Spleen (tissue), 7 donors: ENCODE measurements at regions not wholly inside any gene's neighbourhood (a gene's known extent, or its start where the extent isn't known, plus 50 kb on each side); places are given as distances from the start of the nearest gene placed in this dataset.

Experiments used
- POLR2A ChIP-seq, 3 donors: fragments of 450-650 bp; IDR thresholded peaks; one replicate each; pipeline ENCODE4 v1.5.1; 2017; ENCODE audit warnings: antibody characterized with exemption in 3 of 3, mild to moderate bottlenecking in 1 of 3
- TF ChIP-seq, protein P1 (sequence below), 11 experiments: fragments of 200-600 bp in 7 of 11; fragments of 450-650 bp in 4 of 11; sonication (generic) in 4 of 11; IDR thresholded peaks in 8 of 11; conservative IDR thresholded peaks in 3 of 11; 1 replicate in 7 of 11; 2 replicates in 4 of 11; pipeline versions ENCODE4 v1.4.0 to v1.8.0; 2016 to 2021; ENCODE audit warnings: antibody characterized with exemption in 11 of 11, inconsistent platforms in 4 of 11, mild to moderate bottlenecking in 1 of 11
- donor health status: DM: no; HTN: no; CAD: no; lungs with moderate emphysema.
- donor health status: DM: no; HTN: no; CAD: no.
- donor health status: DM: no; HTN: no; CAD: no.

- no peak for TF ChIP-seq POLR2A (IDR thresholded peaks at IDR 0.05)
- TF ChIP-seq, protein P1, sequence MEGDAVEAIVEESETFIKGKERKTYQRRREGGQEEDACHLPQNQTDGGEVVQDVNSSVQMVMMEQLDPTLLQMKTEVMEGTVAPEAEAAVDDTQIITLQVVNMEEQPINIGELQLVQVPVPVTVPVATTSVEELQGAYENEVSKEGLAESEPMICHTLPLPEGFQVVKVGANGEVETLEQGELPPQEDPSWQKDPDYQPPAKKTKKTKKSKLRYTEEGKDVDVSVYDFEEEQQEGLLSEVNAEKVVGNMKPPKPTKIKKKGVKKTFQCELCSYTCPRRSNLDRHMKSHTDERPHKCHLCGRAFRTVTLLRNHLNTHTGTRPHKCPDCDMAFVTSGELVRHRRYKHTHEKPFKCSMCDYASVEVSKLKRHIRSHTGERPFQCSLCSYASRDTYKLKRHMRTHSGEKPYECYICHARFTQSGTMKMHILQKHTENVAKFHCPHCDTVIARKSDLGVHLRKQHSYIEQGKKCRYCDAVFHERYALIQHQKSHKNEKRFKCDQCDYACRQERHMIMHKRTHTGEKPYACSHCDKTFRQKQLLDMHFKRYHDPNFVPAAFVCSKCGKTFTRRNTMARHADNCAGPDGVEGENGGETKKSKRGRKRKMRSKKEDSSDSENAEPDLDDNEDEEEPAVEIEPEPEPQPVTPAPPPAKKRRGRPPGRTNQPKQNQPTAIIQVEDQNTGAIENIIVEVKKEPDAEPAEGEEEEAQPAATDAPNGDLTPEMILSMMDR (IDR thresholded peaks at IDR 0.05 in 8 of 11, conservative IDR thresholded peaks at IDR 0.05 in 3 of 11), result no peak
These were observed 258.8 kb downstream of the PHF14 start for GRCh38 chr7:11232462-11232861.
